Breast epithelium (tissue), 3 donors: ENCODE measurements at regions not wholly inside any gene's neighbourhood (a gene's known extent, or its start where the extent isn't known, plus 50 kb on each side); places are given as distances from the start of the nearest gene placed in this dataset.

Experiments
- CTCF ChIP-seq, 3 donors: fragments of 450-650 bp; IDR thresholded peaks; one replicate each; pipeline ENCODE4 v1.5.1; 2016 to 2017; ENCODE audit warnings: antibody characterized with exemption in 3 of 3, mild to moderate bottlenecking in 3 of 3, moderate library complexity in 3 of 3
- POLR2A ChIP-seq: fragments of 450-650 bp; IDR thresholded peaks from one replicate; pipeline ENCODE4 v1.6.1; 2016; ENCODE audit warnings: antibody characterized with exemption, mild to moderate bottlenecking, moderate library complexity

- TF ChIP-seq CTCF (IDR thresholded peaks at IDR 0.05) (no peak), POLR2A (no peak)
Observed at GRCh38 chr7:69527706-69528105, 70.6 kb upstream of the AUTS2 start.
